PC-9 (cell line): ENCODE measurements at regions not wholly inside any gene's neighbourhood (a gene's known extent, or its start where the extent isn't known, plus 50 kb on each side); places are given as distances from the start of the nearest gene placed in this dataset.

Experiments
- CTCF ChIP-seq: fragments of 200-600 bp; sonication (generic); conservative IDR thresholded peaks from 2 replicates; pipeline ENCODE4 v1.6.1; 2017; ENCODE audit warnings: mixed run types, antibody characterized with exemption, mild to moderate bottlenecking, moderate library complexity
- EZH2 ChIP-seq: fragments of 200-600 bp; sonication (generic); IDR thresholded peaks from 2 replicates; pipeline ENCODE4 v1.8.0; 2017; ENCODE audit warnings: antibody characterized with exemption, low read depth

GRCh38 chr16:63447121-63447520 is 1410.9 kb upstream of the CDH8 start:
- TF ChIP-seq CTCF (no peak), EZH2 (no peak)
